Activated T-cell treated with anti-CD3 and anti-CD28 coated beads, Interleukin-2, amount 50 U/mL, for 4 hours (primary cell): ENCODE measurements at regions not wholly inside any gene's neighbourhood (a gene's known extent, or its start where the extent isn't known, plus 50 kb on each side); places are given as distances from the start of the nearest gene placed in this dataset.

ENCODE experiments used
- ATAC-seq, 2 donors: fragments of 200-7000 bp; cut with Tn5 transposase; one replicate each; pipeline ENCODE4 v1.10.0; 2021
- DNase-seq: peaks from one replicate; pipeline ENCODE4 v3.0.0-alpha.2; 2020
- H3K27me3 Mint-ChIP-seq: one replicate; pipeline ENCODE4 v1.8.0; 2021; ENCODE audit warnings: low read depth, mixed read lengths
- H3K36me3 Mint-ChIP-seq: one replicate; pipeline ENCODE4 v1.8.0; 2022; ENCODE audit warnings: mixed read lengths; ENCODE audit not compliant: insufficient read depth
- H3K4me1 Mint-ChIP-seq: one replicate; pipeline ENCODE4 v1.8.0; 2021; ENCODE audit warnings: low read depth, mixed read lengths
- H3K4me3 Mint-ChIP-seq: one replicate; pipeline ENCODE4 v1.8.0; 2021; ENCODE audit warnings: mild to moderate bottlenecking, moderate library complexity, mixed read lengths
- H3K9me3 Mint-ChIP-seq: one replicate; pipeline ENCODE4 v1.8.0; 2021; ENCODE audit warnings: mixed read lengths

GRCh38 chr18:34651586-34652369 is 58.3 kb upstream of the DTNA start:
- no peaks in the 10 kb centered on the region for H3K36me3 Mint-ChIP-seq
- no peak overlapping the region for H3K4me3 Mint-ChIP-seq
- DNase-seq (no peak), ATAC-seq (no peak)
- no peaks in the 10 kb centered on the region for H3K9me3 Mint-ChIP-seq
- peaks cover 2% of the 10 kb centered on the region for H3K27me3 Mint-ChIP-seq
- no peaks in the 10 kb centered on the region for H3K4me1 Mint-ChIP-seq

- H3K36me3 Mint-ChIP-seq: no peaks in the 10 kb centered on the region
- ATAC-seq (no peak), DNase-seq (no peak)
- H3K4me3 Mint-ChIP-seq: no peak overlapping the region
- H3K27me3 Mint-ChIP-seq: peaks cover 2% of the 10 kb centered on the region
- no peaks in the 10 kb centered on the region for H3K9me3 Mint-ChIP-seq
- H3K4me1 Mint-ChIP-seq: no peaks in the 10 kb centered on the region
Observed at GRCh38 chr18:34655131-34655530, 55.0 kb upstream of the DTNA start.

- H3K9me3 Mint-ChIP-seq: no peaks in the 10 kb centered on the region
- ATAC-seq (no peak), DNase-seq (no peak)
- H3K4me3 Mint-ChIP-seq: no peak overlapping the region
- peaks cover 8% of the 10 kb centered on the region for H3K27me3 Mint-ChIP-seq
- H3K36me3 Mint-ChIP-seq: no peaks in the 10 kb centered on the region
- no peaks in the 10 kb centered on the region for H3K4me1 Mint-ChIP-seq
Observed at GRCh38 chr18:34657860-34658500, 52.1 kb upstream of the DTNA start.

GRCh38 chr18:34659579-34660517 is 50.2 kb upstream of the DTNA start:
- H3K27me3 Mint-ChIP-seq: peaks cover 8% of the 10 kb centered on the region
- no peak overlapping the region for H3K4me3 Mint-ChIP-seq
- DNase-seq (no peak), ATAC-seq (no peak)
- H3K4me1 Mint-ChIP-seq: no peaks in the 10 kb centered on the region
- H3K9me3 Mint-ChIP-seq: peaks cover under 1% of the 10 kb centered on the region
- no peaks in the 10 kb centered on the region for H3K36me3 Mint-ChIP-seq
